HuH-7 (cell line): ENCODE measurements at regions not wholly inside any gene's neighbourhood (a gene's known extent, or its start where the extent isn't known, plus 50 kb on each side); places are given as distances from the start of the nearest gene placed in this dataset.
"Not testable (repeated sequence)": the region's sequence is repeated elsewhere in the genome, so short reads cannot be mapped to it uniquely, and the experiment has no call there.

Source experiments
- DNase-seq: peaks from one replicate; pipeline ENCODE4 v3.0.0; 2011; ENCODE audit warnings: low spot score

DNA sequence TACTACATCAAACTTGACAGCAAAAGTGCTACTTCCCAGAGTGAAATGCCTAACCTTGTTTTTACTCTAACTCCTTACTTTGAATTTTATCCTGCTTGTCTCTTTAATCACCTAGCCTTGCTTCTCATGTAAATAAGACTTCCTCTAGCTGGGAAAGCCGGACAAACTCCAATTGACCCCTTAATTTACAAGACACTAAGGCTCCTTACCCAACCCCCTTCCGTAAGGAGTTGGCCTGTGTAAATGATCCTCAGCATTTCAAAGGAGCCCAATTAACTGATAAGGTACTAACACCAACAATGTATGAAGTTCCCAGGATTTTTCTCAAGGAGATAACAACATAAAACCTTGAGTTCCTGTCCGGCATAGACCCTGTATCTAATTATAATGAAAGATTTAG is 1728.4 kb downstream of the BRINP3 start:
- not testable (repeated sequence) for DNase-seq

DNA sequence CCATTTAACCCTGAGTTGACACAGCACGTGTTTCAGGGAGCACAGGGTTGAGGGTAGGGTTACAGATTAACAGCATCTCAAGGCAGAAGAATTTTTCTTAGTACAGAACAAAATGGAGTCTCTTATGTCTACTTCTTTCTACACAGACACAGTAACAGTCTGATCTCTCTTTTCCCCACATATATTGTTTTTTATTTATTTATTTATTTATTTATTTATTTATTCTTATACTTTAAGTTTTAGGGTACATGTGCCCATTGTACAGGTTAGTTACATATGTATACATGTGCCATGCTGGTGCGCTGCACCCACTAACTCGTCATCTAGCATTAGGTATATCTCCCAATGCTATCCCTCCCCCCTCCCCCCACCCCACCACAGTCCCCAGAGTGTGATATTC is 1725.6 kb downstream of the BRINP3 start:
- DNase-seq, result not testable (repeated sequence)

- DNase-seq, result not testable (repeated sequence)
Measured at GRCh38 chr1:188757747-188758146, 1719.9 kb downstream of the BRINP3 start.

DNA sequence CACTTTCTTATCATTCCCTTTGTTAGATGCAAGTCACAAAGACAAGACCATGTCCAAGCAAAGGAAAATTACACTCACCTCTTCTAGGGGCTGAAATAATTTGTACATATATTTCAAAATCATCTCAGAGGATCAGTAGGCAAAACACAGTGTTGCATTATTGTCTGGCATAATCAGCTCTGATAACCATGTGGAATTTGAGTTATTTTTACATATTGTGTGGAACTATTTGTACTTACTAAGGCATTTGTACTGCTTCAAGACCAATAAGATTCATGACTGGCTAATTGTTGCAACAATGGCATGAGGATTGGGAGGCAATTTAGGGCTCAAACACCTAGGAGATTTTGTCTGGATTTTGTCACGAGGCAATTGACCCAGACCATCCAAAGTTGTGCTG is 1716.4 kb downstream of the BRINP3 start:
- no peak for DNase-seq

- no peak for DNase-seq
Measured at GRCh38 chr1:188762166-188762743, 1715.4 kb downstream of the BRINP3 start.

DNA sequence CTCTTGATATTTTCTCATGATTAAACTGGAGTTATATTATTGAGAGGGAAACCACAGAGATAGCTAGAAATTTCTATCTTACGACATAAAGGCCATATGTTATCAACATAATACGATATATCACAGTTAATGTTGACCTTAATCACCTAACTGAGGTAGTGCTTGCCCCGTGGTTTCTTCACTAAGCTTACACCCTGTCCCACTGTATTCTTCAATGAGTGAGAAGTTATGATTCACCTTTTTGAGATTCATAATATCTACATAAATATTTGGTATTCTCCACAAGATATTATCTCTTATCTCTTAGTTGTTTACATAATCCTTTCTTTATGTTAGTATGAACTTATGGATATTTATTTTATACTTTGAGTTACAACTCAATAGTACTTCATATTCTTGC is 1714.1 kb downstream of the BRINP3 start:
- no peak for DNase-seq

DNA sequence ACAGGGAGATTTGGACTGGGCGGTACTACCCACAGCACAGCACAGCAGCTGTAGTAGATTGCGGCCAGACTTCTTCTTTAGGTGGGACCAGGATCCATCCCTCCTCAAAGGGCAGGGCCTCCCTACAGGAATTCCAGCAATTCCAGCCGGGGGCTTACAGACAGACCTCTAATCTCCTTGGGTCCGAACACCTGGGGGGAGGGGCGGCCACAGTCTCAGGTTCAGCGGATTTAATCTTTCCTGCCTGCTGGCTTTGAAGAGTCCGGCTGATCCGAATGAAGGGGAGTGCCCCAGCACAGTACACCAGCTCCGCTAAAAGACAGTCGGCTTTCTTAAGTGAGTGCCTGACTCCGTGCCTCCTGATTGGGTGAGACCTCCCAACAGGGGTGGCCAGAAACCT is 1708.5 kb downstream of the BRINP3 start:
- no peak for DNase-seq

- no peak for DNase-seq
Measured at GRCh38 chr1:188769936-188770335, 1707.7 kb downstream of the BRINP3 start.

DNA sequence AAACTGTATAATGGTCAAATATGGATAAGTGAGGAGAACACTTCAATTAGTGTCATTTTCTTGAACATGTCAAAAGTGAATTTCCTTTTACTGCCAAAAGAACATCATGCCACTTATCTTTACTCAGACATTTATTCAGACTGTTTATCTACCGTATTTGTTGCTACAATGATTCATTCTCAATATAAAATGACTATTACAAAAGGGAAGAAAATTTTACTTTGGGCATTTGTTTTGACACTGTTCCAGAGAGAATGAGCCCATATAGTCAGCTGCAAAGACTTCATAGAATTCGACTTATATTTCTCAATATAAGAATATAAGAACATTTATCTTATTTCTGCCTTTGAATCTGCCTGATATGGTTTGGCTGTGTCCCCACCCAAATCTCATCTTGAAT is 1699.1 kb downstream of the BRINP3 start:
- no peak for DNase-seq

DNA sequence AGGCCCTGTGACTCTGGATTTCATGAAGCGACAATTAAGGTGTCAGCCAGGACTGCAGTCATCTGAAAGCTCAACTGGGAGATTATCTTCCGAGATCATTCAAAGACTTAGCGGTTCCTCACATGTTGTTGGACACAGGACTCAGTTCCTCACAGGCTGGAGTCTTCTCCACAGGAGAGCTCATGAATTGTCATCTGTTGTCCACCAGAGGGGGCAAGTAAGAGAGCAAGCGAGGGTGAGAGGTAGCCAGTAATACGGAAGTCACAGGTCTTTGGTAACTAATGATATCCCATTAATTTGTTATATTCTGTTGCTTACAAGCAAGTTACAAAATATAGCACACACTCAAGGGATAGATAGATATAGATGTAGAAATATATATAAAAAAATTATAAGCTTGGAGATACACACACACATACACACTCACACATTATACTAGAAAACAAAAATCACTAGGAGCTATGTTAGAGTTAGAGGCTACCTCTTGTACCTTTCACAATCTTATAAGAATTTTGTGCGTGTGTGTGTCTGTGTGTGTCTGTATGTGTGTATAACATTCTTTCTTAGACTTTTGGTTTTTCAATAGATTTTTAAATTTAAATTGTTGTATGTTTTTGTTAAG is 1695.3 kb downstream of the BRINP3 start:
- DNase-seq, result peak; percentile 43

DNA sequence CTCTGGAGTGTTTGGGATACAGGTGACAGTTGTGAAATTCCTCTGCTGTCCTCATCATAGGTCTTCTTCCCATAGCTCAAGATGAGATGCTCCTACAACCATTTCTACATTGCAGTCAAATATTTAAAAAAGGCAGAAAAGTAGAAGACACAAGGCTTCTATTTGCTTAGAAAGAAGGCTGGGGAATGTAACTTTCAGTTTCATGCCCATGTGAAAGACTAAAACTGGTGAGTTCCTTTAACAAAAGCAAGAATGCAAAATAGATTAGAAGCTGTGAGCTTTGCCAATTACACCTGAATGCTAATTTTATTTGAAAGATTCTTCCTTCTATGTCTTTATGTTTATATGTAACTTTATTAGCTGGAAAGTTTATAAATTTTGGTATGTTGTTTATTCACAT is 1682.7 kb downstream of the BRINP3 start:
- DNase-seq, result no peak

GRCh38 chr1:188812153-188812552 is 1665.5 kb downstream of the BRINP3 start:
- not testable (repeated sequence) for DNase-seq

GRCh38 chr1:188812836-188813573 is 1664.7 kb downstream of the BRINP3 start:
- not testable (repeated sequence) for DNase-seq

DNA sequence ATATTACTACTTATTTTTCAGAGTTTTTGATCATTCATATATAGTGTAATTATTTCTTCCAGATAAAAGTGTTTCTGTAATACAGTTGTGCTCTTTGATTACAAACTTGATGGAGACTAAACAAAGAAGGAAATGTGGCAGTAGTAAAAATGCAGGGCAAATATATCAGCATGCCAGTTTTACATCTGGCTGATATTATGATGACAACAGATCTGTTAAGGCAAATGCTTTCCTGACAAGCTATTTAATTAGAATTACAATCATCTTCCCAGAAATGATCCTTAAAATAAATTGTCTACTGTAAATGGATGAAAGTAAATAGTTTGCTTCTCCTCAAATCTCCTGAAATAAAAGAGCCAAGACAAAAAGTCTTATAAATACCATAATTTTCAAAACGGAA is 1659.8 kb downstream of the BRINP3 start:
- DNase-seq, result no peak

DNA sequence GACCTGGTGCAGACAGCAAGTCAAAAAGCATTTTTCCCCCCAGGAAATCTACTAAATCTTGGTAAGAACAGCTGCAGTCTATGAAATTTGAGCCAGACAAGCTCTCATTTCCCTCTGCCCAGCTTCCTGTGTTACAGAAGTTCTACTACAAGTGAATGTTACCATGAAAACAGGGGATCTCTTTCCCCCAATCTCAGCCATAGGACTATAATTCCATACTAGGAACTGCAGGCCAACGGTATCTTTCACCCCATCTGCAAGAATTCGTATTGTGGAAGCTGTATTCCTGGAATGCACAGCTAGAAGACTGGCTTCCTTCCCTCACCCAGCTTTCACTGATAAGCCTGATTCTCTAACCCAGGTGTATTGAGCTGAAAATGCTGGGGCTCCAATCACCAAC is 1655.4 kb downstream of the BRINP3 start:
- no peak for DNase-seq

DNA sequence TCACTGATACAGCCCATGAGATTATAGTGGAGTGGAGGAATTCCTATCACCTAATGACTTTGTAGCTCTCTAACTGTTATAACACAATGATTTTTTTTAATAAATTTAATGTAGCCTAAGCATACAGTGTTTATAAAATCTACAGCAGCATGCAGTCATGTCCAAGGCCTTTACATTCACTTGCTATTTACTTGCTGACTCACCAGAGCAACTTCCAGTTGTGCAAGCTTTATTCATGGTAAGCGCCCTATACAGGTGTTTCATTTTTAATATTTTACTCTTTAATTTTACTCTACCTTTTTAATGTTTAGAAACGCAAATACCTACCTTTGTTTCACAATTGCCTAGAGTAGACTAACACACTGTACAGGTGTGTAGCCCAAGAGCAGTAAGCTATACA is 1652.2 kb downstream of the BRINP3 start:
- DNase-seq, result no peak

DNA sequence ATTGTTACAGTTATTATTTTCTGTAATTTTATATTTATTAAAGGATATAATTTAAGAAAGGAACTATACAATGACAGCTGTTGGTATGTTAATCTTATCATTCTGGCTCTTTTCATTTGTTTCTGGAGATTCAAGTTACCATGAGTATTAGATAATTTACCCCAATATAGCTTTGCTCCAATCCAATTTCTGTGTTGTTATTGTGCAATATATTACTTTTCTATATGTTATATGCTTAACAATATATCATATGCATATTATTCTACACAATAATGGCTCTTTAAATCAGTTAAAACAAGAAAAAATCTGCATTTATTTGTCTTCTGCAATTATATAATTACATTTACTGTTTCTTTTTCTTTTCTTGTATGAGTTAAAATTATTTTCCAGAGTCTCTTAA is 1650.9 kb downstream of the BRINP3 start:
- DNase-seq, result no peak

GRCh38 chr1:188827400-188827799 is 1650.3 kb downstream of the BRINP3 start:
- DNase-seq, result no peak

GRCh38 chr1:188841111-188841696 is 1636.5 kb downstream of the BRINP3 start:
- not testable (repeated sequence) for DNase-seq

DNA sequence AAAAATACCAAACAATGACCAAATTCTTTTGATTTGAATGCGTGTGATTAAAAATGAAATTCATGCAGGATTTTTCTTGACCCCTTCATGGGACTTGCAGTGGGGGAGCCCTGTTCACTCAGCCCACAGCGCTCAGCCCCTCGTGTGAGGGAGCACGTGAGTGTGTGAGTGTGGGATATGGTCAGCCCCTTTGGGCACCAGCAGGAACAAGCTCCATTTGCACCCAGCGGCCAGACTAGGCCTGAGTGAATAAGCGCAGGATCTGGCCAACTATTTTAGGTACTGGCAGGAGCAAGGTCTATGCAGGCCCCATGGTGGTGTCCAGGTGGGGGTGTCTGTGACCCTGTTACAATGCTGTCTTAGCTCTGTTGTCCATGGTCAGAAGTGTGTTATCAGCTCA is 1631.2 kb downstream of the BRINP3 start:
- DNase-seq, result no peak

DNA sequence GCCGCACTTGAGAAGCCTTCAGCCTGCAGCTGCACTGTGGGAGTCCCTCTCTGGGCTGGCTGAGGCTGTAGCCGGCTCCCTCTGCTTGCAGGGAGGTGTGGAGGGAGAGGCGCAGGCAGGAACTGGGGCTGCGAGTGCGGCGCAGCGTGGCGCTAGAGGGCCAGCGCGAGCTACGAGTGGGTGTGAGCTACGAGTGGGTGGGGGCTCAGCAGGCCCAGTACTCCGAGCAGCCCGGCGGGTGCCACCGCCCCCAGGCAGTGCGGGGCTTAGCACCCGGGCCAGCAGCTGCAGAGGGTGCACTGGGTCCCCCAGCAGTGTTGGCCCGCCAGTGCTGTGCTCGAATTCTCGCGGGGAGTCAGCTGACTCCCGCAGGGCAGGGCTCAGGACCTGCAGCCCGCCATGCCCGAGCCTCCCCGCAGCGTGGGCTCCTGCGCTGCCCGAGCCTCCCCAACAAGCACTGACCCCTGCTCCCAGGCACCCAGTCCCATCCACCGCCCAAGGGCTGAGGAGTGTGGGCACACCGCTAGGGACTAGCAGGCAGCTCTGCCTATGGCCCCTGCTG is 1620.1 kb downstream of the BRINP3 start:
- DNase-seq, result no peak

- no peak for DNase-seq
Measured at GRCh38 chr1:188867614-188868013, 1610.0 kb downstream of the BRINP3 start.

GRCh38 chr1:188871164-188871563 is 1606.5 kb downstream of the BRINP3 start:
- DNase-seq, result no peak
